HCT116 (cell line): ENCODE measurements at regions not wholly inside any gene's neighbourhood (a gene's known extent, or its start where the extent isn't known, plus 50 kb on each side); places are given as distances from the start of the nearest gene placed in this dataset.

ENCODE experiments used
- CTCF ChIP-seq, 3 experiments: fragments of 200-600 bp in 1 of 3; sonication (generic) in 1 of 3; IDR thresholded peaks in 2 of 3; conservative IDR thresholded peaks in 1 of 3; 2 replicates each; pipeline ENCODE4 v1.5.1; 2012 to 2017; ENCODE audit warnings: low read depth in 2 of 3, low read length in 2 of 3, antibody characterized with exemption in 1 of 3, borderline replicate concordance in 1 of 3, control low read depth in 1 of 3, mild to moderate bottlenecking in 1 of 3, mixed read lengths in 1 of 3, mixed run types in 1 of 3, moderate library complexity in 1 of 3; ENCODE audit not compliant: insufficient read depth in 1 of 3
- EZH2 ChIP-seq: fragments of 200-600 bp; sonication (generic); IDR thresholded peaks from 2 replicates; pipeline ENCODE4 v1.6.1; 2017; ENCODE audit warnings: antibody characterized with exemption, mixed run types
- EZH2phosphoT487 ChIP-seq: fragments of 200-600 bp; IDR thresholded peaks from 2 replicates; pipeline ENCODE4 v1.6.1; 2018; ENCODE audit warnings: antibody characterized with exemption, borderline replicate concordance
- JUND ChIP-seq: IDR thresholded peaks from 2 replicates; pipeline ENCODE4 v1.6.1; 2012
- POLR2A ChIP-seq: IDR thresholded peaks from 2 replicates; pipeline ENCODE4 v1.7.0; 2011; ENCODE audit warnings: borderline replicate concordance; ENCODE audit not compliant: insufficient read depth, insufficient read length; ENCODE audit errors: extremely low read depth
- POLR2AphosphoS5 ChIP-seq: IDR thresholded peaks from 2 replicates; pipeline ENCODE4 v1.6.1; 2011; ENCODE audit warnings: mild to moderate bottlenecking, low read depth, low read length, moderate library complexity
- SIN3A ChIP-seq: IDR thresholded peaks from 2 replicates; pipeline ENCODE4 v1.6.1; 2012; ENCODE audit warnings: low read depth
- ZBTB33 ChIP-seq: IDR thresholded peaks from 2 replicates; pipeline ENCODE4 v1.6.1; 2011; ENCODE audit warnings: mild to moderate bottlenecking, low read length, moderate library complexity; ENCODE audit not compliant: insufficient replicate concordance; ENCODE audit errors: extremely low read depth
- ZFX ChIP-seq: fragments of 450-650 bp; IDR thresholded peaks from 2 replicates; pipeline ENCODE4 v1.6.1; 2017
- TF ChIP-seq, protein P1 (sequence below): IDR thresholded peaks from 2 replicates; pipeline ENCODE4 v1.6.1; 2012; ENCODE audit warnings: low read depth
- TF ChIP-seq, protein P2 (sequence below): IDR thresholded peaks from 2 replicates; pipeline ENCODE4 v1.6.1; 2012

DNA sequence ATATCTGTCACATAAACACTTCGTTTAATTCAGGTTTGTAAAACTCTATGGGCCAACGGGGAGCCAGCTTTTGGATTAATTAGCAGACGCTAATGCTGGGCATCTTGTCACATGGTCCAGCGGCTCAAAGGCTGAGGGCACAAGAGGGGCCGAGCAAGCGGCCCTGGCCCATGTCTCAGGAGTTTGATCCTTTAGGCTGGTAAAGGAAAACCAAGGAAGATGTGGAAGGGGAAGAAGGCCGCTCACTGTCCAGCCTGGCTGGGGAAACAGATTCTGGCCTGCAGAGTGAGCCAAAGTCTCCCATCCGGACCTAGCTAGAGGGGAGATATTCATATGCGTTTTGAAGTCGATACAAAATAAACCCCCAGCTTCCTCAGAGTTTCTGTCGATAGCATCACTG is 248.6 kb upstream of the SIX2 start:
- TF ChIP-seq POLR2AphosphoS5: no peak
- no peak for TF ChIP-seq EZH2phosphoT487
- no peak for TF ChIP-seq POLR2A
- no peak for TF ChIP-seq EZH2
- TF ChIP-seq, protein P1, sequence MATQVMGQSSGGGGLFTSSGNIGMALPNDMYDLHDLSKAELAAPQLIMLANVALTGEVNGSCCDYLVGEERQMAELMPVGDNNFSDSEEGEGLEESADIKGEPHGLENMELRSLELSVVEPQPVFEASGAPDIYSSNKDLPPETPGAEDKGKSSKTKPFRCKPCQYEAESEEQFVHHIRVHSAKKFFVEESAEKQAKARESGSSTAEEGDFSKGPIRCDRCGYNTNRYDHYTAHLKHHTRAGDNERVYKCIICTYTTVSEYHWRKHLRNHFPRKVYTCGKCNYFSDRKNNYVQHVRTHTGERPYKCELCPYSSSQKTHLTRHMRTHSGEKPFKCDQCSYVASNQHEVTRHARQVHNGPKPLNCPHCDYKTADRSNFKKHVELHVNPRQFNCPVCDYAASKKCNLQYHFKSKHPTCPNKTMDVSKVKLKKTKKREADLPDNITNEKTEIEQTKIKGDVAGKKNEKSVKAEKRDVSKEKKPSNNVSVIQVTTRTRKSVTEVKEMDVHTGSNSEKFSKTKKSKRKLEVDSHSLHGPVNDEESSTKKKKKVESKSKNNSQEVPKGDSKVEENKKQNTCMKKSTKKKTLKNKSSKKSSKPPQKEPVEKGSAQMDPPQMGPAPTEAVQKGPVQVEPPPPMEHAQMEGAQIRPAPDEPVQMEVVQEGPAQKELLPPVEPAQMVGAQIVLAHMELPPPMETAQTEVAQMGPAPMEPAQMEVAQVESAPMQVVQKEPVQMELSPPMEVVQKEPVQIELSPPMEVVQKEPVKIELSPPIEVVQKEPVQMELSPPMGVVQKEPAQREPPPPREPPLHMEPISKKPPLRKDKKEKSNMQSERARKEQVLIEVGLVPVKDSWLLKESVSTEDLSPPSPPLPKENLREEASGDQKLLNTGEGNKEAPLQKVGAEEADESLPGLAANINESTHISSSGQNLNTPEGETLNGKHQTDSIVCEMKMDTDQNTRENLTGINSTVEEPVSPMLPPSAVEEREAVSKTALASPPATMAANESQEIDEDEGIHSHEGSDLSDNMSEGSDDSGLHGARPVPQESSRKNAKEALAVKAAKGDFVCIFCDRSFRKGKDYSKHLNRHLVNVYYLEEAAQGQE: no peak
- no peak for TF ChIP-seq ZFX
- no peak for TF ChIP-seq CTCF (IDR thresholded peaks at IDR 0.05 in 2 of 3, conservative IDR thresholded peaks at IDR 0.05 in 1 of 3; ENCODE audit: borderline replicate concordance in 1 of 3, insufficient read depth in 1 of 3, low read depth in 2 of 3, low read length in 2 of 3)
- TF ChIP-seq SIN3A: no peak
- TF ChIP-seq JUND: no peak
- no peak for TF ChIP-seq ZBTB33
- TF ChIP-seq, protein P2, sequence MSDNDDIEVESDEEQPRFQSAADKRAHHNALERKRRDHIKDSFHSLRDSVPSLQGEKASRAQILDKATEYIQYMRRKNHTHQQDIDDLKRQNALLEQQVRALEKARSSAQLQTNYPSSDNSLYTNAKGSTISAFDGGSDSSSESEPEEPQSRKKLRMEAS: no peak
